ENCODE measurements at regions not wholly inside any gene's neighbourhood (a gene's known extent, or its start where the extent isn't known, plus 50 kb on each side); places are given as distances from the start of the nearest gene placed in this dataset.

DNA sequence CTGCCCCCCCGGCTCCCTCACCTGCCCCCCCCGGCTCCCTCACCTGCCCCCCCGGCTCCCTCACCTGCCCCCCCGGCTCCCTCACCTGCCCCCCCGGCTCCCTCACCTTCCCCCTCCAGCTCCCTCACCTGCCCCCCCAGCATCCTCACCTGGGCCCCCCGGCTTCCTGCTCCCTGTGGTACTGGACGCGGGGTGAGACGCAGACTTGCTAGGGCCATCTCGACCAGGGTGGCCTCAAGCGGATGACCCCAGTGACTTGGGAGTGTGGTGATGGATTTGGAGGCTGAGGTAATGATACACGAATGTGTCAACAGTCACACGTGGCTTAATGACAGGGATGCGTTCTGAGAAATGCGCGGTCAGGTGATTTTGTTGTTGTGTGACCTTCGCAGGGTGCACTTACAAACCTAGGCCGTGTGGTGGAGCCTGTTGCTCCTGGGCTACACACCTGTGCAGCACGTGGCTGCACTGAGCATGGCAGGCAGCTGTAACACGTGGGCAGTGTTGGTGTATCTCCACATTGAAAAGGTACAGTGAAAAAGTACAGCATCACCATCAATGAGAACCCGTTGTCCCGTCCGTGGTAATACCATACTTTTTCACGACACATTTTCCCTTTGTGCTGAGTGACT is 197.8 kb downstream of the TEX29 start:
- no peak for DNase-seq
- Histone ChIP-seq H3K9ac (no peak overlapping the region), H3K36me3 (replicated peaks in 1 of 2; ENCODE audit: control insufficient read depth in 1 of 2, insufficient read depth in 2 of 2, low read length in 1 of 2) (no peaks in the 10 kb centered on the region), H4K20me1 (ENCODE audit: insufficient read depth) (no peaks in the 10 kb centered on the region), H3K27me3 (ENCODE audit: insufficient read depth) (peaks cover 13% of the 10 kb centered on the region), H3K4me1 (ENCODE audit: control insufficient read depth in 1 of 2, insufficient read depth in 2 of 2, low read depth in 1 of 2, low read length in 1 of 2) (no peaks in the 10 kb centered on the region; a peak in 1 of 4 replicates), H2AFZ (ENCODE audit: low read depth) (no peak overlapping the region), H3K9me2 (no peaks in the 10 kb centered on the region), H3K27ac (ENCODE audit: low read depth in 2 of 2, low read length in 1 of 2) (no peak overlapping the region), H3K4me3 (ENCODE audit: low read depth in 2 of 2, low read length in 1 of 2) (no peak overlapping the region), H3K79me2 (ENCODE audit: insufficient read depth) (no peaks in the 10 kb centered on the region), H3K9me3 (no peaks in the 10 kb centered on the region), H3F3A (replicated peaks; ENCODE audit: insufficient read depth) (no peaks in the 10 kb centered on the region), H3K4me2 (no peak overlapping the region)
- CTCF ChIA-PET: no interaction called here
- WGBS (ENCODE audit: low lambda C conversion rate): 42% methylated on average over 24 of the region's 24 CpGs
- POLR2A ChIA-PET: no interaction called here
- TF ChIP-seq, protein P1, sequence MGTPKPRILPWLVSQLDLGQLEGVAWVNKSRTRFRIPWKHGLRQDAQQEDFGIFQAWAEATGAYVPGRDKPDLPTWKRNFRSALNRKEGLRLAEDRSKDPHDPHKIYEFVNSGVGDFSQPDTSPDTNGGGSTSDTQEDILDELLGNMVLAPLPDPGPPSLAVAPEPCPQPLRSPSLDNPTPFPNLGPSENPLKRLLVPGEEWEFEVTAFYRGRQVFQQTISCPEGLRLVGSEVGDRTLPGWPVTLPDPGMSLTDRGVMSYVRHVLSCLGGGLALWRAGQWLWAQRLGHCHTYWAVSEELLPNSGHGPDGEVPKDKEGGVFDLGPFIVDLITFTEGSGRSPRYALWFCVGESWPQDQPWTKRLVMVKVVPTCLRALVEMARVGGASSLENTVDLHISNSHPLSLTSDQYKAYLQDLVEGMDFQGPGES (IDR thresholded peaks at IDR 0.05; ENCODE audit: low read depth, low read length): no peak
- no peak for TF ChIP-seq TCF12 (IDR thresholded peaks at IDR 0.05)
- TF ChIP-seq POLR2AphosphoS5 (IDR thresholded peaks at IDR 0.05; ENCODE audit: low read depth, low read length): no peak
- no peak for TF ChIP-seq NRF1 (IDR thresholded peaks at IDR 0.05; ENCODE audit: low read depth, low read length)
- no peak for TF ChIP-seq RAD21 (IDR thresholded peaks at IDR 0.05; ENCODE audit: low read length)
- TF ChIP-seq SMC3 (IDR thresholded peaks at IDR 0.05; ENCODE audit: low read depth, low read length): no peak
- no peak for TF ChIP-seq RFX5 (IDR thresholded peaks at IDR 0.05; ENCODE audit: low read length)
- no peak for TF ChIP-seq REST (IDR thresholded peaks at IDR 0.05; ENCODE audit: low read depth, low read length)
- TF ChIP-seq NFIC (IDR thresholded peaks at IDR 0.05; ENCODE audit: borderline replicate concordance): no peak
- TF ChIP-seq SIN3A (IDR thresholded peaks at IDR 0.05; ENCODE audit: borderline replicate concordance, low read depth, low read length): no peak
- no peak for TF ChIP-seq TAF1 (IDR thresholded peaks at IDR 0.05; ENCODE audit: borderline replicate concordance, low read depth, low read length)
- TF ChIP-seq RXRA (IDR thresholded peaks at IDR 0.05; ENCODE audit: borderline replicate concordance, low read depth): no peak
- TF ChIP-seq, protein P2, sequence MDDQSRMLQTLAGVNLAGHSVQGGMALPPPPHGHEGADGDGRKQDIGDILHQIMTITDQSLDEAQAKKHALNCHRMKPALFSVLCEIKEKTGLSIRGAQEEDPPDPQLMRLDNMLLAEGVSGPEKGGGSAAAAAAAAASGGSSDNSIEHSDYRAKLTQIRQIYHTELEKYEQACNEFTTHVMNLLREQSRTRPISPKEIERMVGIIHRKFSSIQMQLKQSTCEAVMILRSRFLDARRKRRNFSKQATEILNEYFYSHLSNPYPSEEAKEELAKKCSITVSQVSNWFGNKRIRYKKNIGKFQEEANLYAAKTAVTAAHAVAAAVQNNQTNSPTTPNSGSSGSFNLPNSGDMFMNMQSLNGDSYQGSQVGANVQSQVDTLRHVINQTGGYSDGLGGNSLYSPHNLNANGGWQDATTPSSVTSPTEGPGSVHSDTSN (IDR thresholded peaks at IDR 0.05): no peak

All from SK-N-SH (cell line).